Right lobe of liver (tissue), 6 donors: ENCODE measurements at regions not wholly inside any gene's neighbourhood (a gene's known extent, or its start where the extent isn't known, plus 50 kb on each side); places are given as distances from the start of the nearest gene placed in this dataset.

Source experiments
- ATAC-seq, 4 donors: fragments of 200-7000 bp; cut with Tn5 transposase; one replicate each; pipeline ENCODE4 v1.9.1; 2020; ENCODE audit warnings: mild to moderate bottlenecking in 4 of 4, moderate library complexity in 4 of 4
- DNase-seq, 3 donors: peaks; one replicate each; pipeline ENCODE4 v3.0.0-alpha.2; 2020
- H3K27ac ChIP-seq, 3 donors: fragments of 200-600 bp; one replicate each; pipeline ENCODE4 v1.8.0; 2022
- H3K27me3 ChIP-seq, 2 donors: fragments of 200-600 bp; one replicate each; pipeline ENCODE4 v1.8.0; 2022
- H3K36me3 ChIP-seq, 4 donors: fragments of 200-600 bp; sonication (generic) in 1 of 4; one replicate each; pipeline versions ENCODE4 v1.5.1 to v1.8.0; 2017 to 2022; ENCODE audit warnings: control low read depth in 1 of 4
- H3K4me1 ChIP-seq, 4 donors: fragments of 200-600 bp; sonication (generic) in 1 of 4; one replicate each; pipeline versions ENCODE4 v1.5.1 to v1.8.0; 2017 to 2022; ENCODE audit warnings: control low read depth in 1 of 4
- H3K4me3 ChIP-seq, 3 donors: fragments of 200-600 bp; one replicate each; pipeline ENCODE4 v1.8.0; 2022
- H3K9me3 ChIP-seq, 4 donors: fragments of 200-600 bp; sonication (generic) in 1 of 4; one replicate each; pipeline versions ENCODE4 v1.5.1 to v1.8.0; 2017 to 2022; ENCODE audit warnings: control low read depth in 1 of 4
- CTCF ChIP-seq, 4 donors: fragments of 200-600 bp in 3 of 4; fragments of 450-650 bp in 1 of 4; IDR thresholded peaks; one replicate each; pipeline versions ENCODE4 v1.5.1 to v1.8.0; 2016 to 2022; ENCODE audit warnings: antibody characterized with exemption in 4 of 4, mild to moderate bottlenecking in 2 of 4
- POLR2A ChIP-seq: fragments of 450-650 bp; IDR thresholded peaks from one replicate; pipeline ENCODE4 v1.6.1; 2017; ENCODE audit warnings: antibody characterized with exemption, mild to moderate bottlenecking
- WGBS: methylation state at CpG from one replicate; pipeline ENCODE4 v1.1.6; 2018; ENCODE audit warnings: low coverage, low lambda C conversion rate; ENCODE audit not compliant: insufficient coverage; ENCODE audit errors: missing lambda C conversion rate; 5-methylcytosine and 5-hydroxymethylcytosine counted together
- intact Hi-C, 2 donors: fragments of 100-400 bp; cut with DNase I; formaldehyde crosslinking; loops; one replicate each; pipeline versions ENCODE4 v1.11.2 to v1.14.1; 2022
- donor health status: DM: no; HTN: yes; CAD: no.
- donor health status: DM: no; HTN: no; CAD: no.
- donor health status: DM: no; HTN: no; CAD: no.
- donor health status: DM: no; HTN: yes; CAD: no.
- donor health status: DM: no; HTN: yes; CAD: no.

GRCh38 chr7:86504229-86504628 lies 139.5 kb upstream of the GRM3 start:
- intact Hi-C loops: no loop called here
- Histone ChIP-seq H3K4me3 (no peak overlapping the region), H3K9me3 (no peaks in the 10 kb centered on the region), H3K4me1 (no peaks in the 10 kb centered on the region), H3K27me3 (no peaks in the 10 kb centered on the region), H3K27ac (no peak overlapping the region), H3K36me3 (no peaks in the 10 kb centered on the region)
- TF ChIP-seq POLR2A (no peak), CTCF (IDR thresholded peaks at IDR 0.05) (no peak)
- WGBS: 0% methylated on average over 1 of the region's 1 CpG
- DNase-seq (no peak), ATAC-seq (no peak)

- TF ChIP-seq CTCF (IDR thresholded peaks at IDR 0.05) (no peak), POLR2A (no peak)
- no peaks in the 10 kb centered on the region for H3K36me3 ChIP-seq
- no peaks in the 10 kb centered on the region for H3K9me3 ChIP-seq
- no peak overlapping the region for H3K4me3 ChIP-seq
- no peak for DNase-seq
- ATAC-seq: no peak
- intact Hi-C loops: no loop called here
- no peaks in the 10 kb centered on the region for H3K4me1 ChIP-seq
- no peaks in the 10 kb centered on the region for H3K27me3 ChIP-seq
- WGBS: 63% methylated on average over 1 of the region's 1 CpG
- H3K27ac ChIP-seq: no peak overlapping the region
Measured at GRCh38 chr7:86499986-86500385, 143.7 kb upstream of the GRM3 start.

GRCh38 chr7:86485827-86486226 lies 157.9 kb upstream of the GRM3 start:
- H3K4me3 ChIP-seq: no peak overlapping the region
- ATAC-seq: no peak
- H3K27ac ChIP-seq: no peak overlapping the region
- intact Hi-C loops: no loop called here
- no peaks in the 10 kb centered on the region for H3K9me3 ChIP-seq
- H3K4me1 ChIP-seq: no peaks in the 10 kb centered on the region
- H3K36me3 ChIP-seq: no peaks in the 10 kb centered on the region
- H3K27me3 ChIP-seq: peaks cover 0 to 4% of the 10 kb centered on the region in 2 donors
- 74% methylated on average over 3 of the region's 3 CpGs for WGBS
- DNase-seq: no peak
- TF ChIP-seq CTCF (IDR thresholded peaks at IDR 0.05): no peak
- no peak for TF ChIP-seq POLR2A

- H3K27me3 ChIP-seq: no peaks in the 10 kb centered on the region
- no peak overlapping the region for H3K27ac ChIP-seq
- no peak overlapping the region for H3K4me3 ChIP-seq
- no peaks in the 10 kb centered on the region for H3K9me3 ChIP-seq
- ATAC-seq (no peak), DNase-seq (no peak)
- H3K36me3 ChIP-seq: no peaks in the 10 kb centered on the region
- TF ChIP-seq POLR2A (no peak), CTCF (IDR thresholded peaks at IDR 0.05) (no peak)
- H3K4me1 ChIP-seq: no peaks in the 10 kb centered on the region
- intact Hi-C loops: no loop called here
- WGBS: 52% methylated on average over 2 of the region's 2 CpGs
Measured at GRCh38 chr7:86479144-86479543, 164.6 kb upstream of the GRM3 start.

- no peak for ATAC-seq
- H3K4me1 ChIP-seq: no peaks in the 10 kb centered on the region
- WGBS: 32% methylated on average over 2 of the region's 2 CpGs
- no peak for TF ChIP-seq CTCF (IDR thresholded peaks at IDR 0.05)
- TF ChIP-seq POLR2A: no peak
- intact Hi-C loops: no loop called here
- no peak for DNase-seq
- H3K9me3 ChIP-seq: no peaks in the 10 kb centered on the region
- H3K36me3 ChIP-seq: no peaks in the 10 kb centered on the region
- H3K27ac ChIP-seq: no peak overlapping the region
- no peak overlapping the region for H3K4me3 ChIP-seq
- no peaks in the 10 kb centered on the region for H3K27me3 ChIP-seq
Measured at GRCh38 chr7:86477343-86477935, 166.3 kb upstream of the GRM3 start.
